GM13976 (cell line): ENCODE measurements at regions not wholly inside any gene's neighbourhood (a gene's known extent, or its start where the extent isn't known, plus 50 kb on each side); places are given as distances from the start of the nearest gene placed in this dataset.

Experiments
- DNase-seq: peaks from one replicate; pipeline ENCODE4 v3.0.0; 2012; ENCODE audit warnings: low spot score
- in situ Hi-C: fragments of 300-500 bp; cut with MboI; formaldehyde crosslinking; loops from one replicate; pipeline ENCODE4 v1.12.0; 2022; ENCODE audit warnings: low sequenced_read_pairs, mixed read lengths, inconsistent platforms; ENCODE audit not compliant: unreplicated experiment
- TF ChIP-seq, protein P1 (sequence below): IDR thresholded peaks from 2 replicates; pipeline ENCODE4 v1.5.1; 2012; ENCODE audit warnings: borderline replicate concordance, mild to moderate bottlenecking; ENCODE audit not compliant: insufficient read depth; ENCODE audit errors: extremely low read depth, missing control alignments, control extremely low read depth

DNA sequence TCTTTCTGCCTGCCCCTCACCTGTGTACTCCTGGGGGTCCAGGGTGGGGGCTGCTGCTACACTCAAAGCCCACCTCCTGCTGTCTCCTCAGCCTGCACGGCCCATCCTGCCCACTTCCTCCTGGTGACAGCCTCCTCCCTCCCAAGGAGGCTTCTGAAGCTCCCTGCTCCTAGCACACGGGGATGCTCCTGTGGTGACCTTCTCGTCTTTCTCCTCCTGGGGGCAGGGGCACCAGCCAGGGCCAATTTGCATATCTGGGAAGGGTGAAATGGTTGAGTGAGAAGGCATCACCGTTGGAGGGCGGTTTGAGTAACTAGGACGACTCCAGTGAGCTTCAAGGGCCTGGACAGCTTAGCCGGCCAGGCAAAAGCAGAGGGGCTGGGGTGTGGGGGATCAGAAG is 51.9 kb upstream of the COL5A1 start:
- TF ChIP-seq, protein P1, sequence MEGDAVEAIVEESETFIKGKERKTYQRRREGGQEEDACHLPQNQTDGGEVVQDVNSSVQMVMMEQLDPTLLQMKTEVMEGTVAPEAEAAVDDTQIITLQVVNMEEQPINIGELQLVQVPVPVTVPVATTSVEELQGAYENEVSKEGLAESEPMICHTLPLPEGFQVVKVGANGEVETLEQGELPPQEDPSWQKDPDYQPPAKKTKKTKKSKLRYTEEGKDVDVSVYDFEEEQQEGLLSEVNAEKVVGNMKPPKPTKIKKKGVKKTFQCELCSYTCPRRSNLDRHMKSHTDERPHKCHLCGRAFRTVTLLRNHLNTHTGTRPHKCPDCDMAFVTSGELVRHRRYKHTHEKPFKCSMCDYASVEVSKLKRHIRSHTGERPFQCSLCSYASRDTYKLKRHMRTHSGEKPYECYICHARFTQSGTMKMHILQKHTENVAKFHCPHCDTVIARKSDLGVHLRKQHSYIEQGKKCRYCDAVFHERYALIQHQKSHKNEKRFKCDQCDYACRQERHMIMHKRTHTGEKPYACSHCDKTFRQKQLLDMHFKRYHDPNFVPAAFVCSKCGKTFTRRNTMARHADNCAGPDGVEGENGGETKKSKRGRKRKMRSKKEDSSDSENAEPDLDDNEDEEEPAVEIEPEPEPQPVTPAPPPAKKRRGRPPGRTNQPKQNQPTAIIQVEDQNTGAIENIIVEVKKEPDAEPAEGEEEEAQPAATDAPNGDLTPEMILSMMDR: no peak
- in situ Hi-C loops: no loop called here

DNA sequence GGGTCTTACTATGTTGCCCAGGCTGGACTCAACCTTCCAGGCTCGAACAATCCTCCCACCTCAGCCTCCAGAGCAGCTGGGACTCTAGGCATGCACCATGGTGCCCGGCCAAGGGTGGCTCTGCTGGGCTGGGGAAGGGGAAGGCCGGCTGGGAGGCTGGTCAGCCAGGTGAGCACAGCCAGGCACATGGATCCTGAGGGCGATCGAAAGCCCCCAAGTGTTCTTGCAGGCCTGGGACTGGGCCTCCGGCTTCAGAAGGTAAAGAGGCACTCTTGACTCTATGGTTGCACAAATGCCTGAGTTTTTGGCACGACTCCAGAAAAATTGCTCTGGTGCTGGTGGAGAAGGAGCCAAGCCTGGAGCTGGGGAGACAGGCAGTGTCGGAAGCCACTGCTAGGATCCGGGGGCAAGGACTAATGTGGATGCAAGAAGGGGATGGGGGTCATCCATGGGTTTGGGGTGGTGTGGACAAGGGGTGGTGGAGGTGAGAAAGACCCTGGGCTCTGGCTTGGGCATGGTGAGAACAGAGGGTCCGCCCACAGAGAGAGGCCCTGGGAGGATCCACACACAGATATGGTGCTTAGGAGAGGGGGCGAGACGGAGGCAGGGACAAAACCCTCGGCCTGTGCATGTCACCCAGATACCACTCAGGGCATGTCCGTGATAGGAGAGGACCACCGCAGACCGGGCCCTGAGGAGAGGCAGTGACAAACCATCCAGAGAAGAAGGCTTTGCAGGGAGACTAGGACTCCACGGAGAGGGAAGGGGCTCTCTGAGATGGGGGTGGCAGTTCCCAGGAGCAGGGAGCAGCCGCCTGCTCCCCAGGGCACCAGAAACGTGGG is 51.1 kb upstream of the COL5A1 start:
- in situ Hi-C loops: no loop called here
- DNase-seq: no peak
- TF ChIP-seq, protein P1: no peak

More for the DNA sequence above, 51.9 kb upstream of the COL5A1 start:
- DNase-seq: no peak

DNA sequence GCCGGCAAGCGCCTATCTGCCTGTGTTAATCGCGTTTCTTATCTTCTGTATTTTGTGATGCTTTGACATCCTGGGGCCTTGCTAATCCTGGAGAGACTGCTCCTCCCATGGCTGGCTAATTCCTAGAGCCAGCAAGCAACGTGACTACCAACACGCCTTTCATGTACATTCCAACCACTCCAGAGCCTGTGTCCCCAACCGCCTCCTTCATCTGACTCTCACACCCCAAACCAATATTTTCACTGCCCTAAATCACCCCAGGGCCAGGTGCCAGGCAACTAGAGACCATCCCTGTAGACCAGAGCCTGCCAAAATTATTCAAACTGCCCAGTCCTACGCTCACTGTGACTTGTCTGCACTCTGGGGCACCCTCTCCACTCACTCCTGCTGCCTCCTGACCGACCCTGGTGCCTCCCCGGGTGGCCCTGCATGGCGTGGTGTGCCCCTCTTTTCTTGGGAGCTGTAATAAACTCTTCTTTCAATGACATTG is 50.5 kb upstream of the COL5A1 start:
- in situ Hi-C loops: no loop called here
- TF ChIP-seq, protein P1: no peak

DNA sequence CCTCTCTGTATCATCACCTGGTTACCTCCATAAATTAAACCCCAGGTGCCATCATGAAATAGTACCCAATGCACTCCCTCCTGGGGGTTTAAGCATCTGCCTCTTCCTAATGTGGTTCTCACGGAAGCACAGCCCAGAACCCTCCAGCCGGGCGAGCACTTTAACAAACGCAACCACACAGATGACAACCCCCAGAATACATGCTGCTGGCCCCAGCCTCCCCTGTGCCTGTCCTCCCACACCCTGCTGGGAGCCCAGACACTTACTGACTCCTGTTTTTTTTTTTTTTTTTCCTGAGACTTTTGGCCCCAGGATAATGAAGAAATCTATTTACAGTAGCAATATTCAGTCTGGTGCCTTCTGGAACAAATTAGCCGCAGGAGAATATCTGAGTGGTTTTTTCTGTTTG is 50.0 kb upstream of the COL5A1 start:
- TF ChIP-seq, protein P1: no peak
- in situ Hi-C loops: no loop called here
- DNase-seq: no peak

More for the DNA sequence above, 50.5 kb upstream of the COL5A1 start:
- no peak for DNase-seq
